ENCODE measurements at regions not wholly inside any gene's neighbourhood (a gene's known extent, or its start where the extent isn't known, plus 50 kb on each side); places are given as distances from the start of the nearest gene placed in this dataset.

DNA sequence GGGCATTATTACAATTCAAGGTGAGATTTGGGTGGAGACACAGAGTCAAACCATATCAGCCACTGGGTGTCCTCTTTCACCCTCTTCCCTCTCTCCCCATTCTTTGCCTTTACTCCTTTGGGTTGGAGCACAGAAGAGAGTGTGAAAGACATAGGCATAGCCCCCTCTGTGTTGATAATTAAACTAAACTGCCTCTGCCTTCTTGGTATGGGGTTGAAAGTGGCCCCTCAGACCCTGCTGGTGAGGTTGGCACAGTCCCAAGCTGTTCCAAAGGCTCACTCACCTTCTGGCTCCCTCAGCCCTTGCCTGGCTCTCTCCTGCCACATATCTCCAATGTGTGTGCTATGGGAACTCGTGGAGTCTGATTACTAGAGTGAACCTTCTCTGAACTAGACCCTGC, 210.6 kb upstream of the RXFP2 start:
- no peaks in the 10 kb centered on the region for H3K9me2 ChIP-seq (replicated peaks; ENCODE audit: low read depth, low read length)
- H3K36me3 ChIP-seq (ENCODE audit: insufficient read depth, low read length), result no peaks in the 10 kb centered on the region
- TF ChIP-seq CTCF (conservative IDR thresholded peaks at IDR 0.05; ENCODE audit: low read length) (no peak), EZH2phosphoT487 (IDR thresholded peaks at IDR 0.05; ENCODE audit: borderline replicate concordance) (no peak)
- H2AFZ ChIP-seq (ENCODE audit: low read length), result no peak overlapping the region
- no peaks in the 10 kb centered on the region for H4K20me1 ChIP-seq (ENCODE audit: insufficient read depth, low read length, poor library complexity, severe bottlenecking)
- no peaks in the 10 kb centered on the region for H3K4me1 ChIP-seq (ENCODE audit: insufficient read depth, low read length, poor library complexity, severe bottlenecking)
- H3K9me3 ChIP-seq (ENCODE audit: insufficient read depth, low read depth, low read length), result no peaks in the 10 kb centered on the region
- no peak overlapping the region for H3K4me3 ChIP-seq (ENCODE audit: low read length, poor library complexity, severe bottlenecking)
- no peaks in the 10 kb centered on the region for H3K79me2 ChIP-seq (ENCODE audit: insufficient read depth, low read length)
- H3K9ac ChIP-seq (ENCODE audit: low read depth, low read length, poor library complexity, severe bottlenecking), result no peak overlapping the region
- H3K4me2 ChIP-seq (ENCODE audit: low read depth, low read length, poor library complexity, severe bottlenecking), result no peak overlapping the region
- H3K27me3 ChIP-seq (ENCODE audit: insufficient read depth, low read length, poor library complexity, severe bottlenecking), result no peaks in the 10 kb centered on the region
- H3F3A ChIP-seq (ENCODE audit: low read depth), result no peaks in the 10 kb centered on the region

DNA sequence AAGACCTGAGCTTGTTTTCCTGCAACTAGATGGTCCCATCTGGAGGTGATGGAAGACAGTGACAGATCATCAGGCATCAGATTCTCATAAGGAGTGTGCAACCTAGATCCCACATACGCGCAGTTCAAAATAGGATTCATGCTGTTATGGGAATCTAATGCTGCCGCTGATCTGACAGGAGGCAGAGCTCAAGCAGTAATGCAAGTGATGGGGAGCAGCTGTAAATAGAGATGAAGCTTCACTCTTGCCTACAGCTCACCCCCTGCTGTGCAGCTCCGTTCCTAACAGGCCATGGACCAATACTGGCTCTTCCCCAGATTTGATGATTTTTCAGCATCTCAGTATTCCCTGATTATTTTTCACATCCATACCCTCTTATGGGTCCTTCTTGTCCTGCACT, 208.4 kb upstream of the RXFP2 start:
- no peak overlapping the region for H2AFZ ChIP-seq (ENCODE audit: low read length)
- no peaks in the 10 kb centered on the region for H4K20me1 ChIP-seq (ENCODE audit: insufficient read depth, low read length, poor library complexity, severe bottlenecking)
- TF ChIP-seq CTCF (conservative IDR thresholded peaks at IDR 0.05; ENCODE audit: low read length) (no peak), EZH2phosphoT487 (IDR thresholded peaks at IDR 0.05; ENCODE audit: borderline replicate concordance) (no peak)
- H3K4me2 ChIP-seq (ENCODE audit: low read depth, low read length, poor library complexity, severe bottlenecking), result no peak overlapping the region
- H3K79me2 ChIP-seq (ENCODE audit: insufficient read depth, low read length), result no peaks in the 10 kb centered on the region
- H3K36me3 ChIP-seq (ENCODE audit: insufficient read depth, low read length), result no peaks in the 10 kb centered on the region
- no peak overlapping the region for H3K9ac ChIP-seq (ENCODE audit: low read depth, low read length, poor library complexity, severe bottlenecking)
- H3K4me3 ChIP-seq (ENCODE audit: low read length, poor library complexity, severe bottlenecking), result no peak overlapping the region
- H3F3A ChIP-seq (ENCODE audit: low read depth), result no peaks in the 10 kb centered on the region
- peaks cover 4% of the 10 kb centered on the region for H3K4me1 ChIP-seq (ENCODE audit: insufficient read depth, low read length, poor library complexity, severe bottlenecking)
- no peaks in the 10 kb centered on the region for H3K27me3 ChIP-seq (ENCODE audit: insufficient read depth, low read length, poor library complexity, severe bottlenecking)
- no peaks in the 10 kb centered on the region for H3K9me3 ChIP-seq (ENCODE audit: insufficient read depth, low read depth, low read length)
- H3K9me2 ChIP-seq (replicated peaks; ENCODE audit: low read depth, low read length), result no peaks in the 10 kb centered on the region

GRCh38 chr13:31537052-31537451, 202.3 kb upstream of the RXFP2 start:
- H3F3A ChIP-seq (ENCODE audit: low read depth), result no peaks in the 10 kb centered on the region
- H3K79me2 ChIP-seq (ENCODE audit: insufficient read depth, low read length), result no peaks in the 10 kb centered on the region
- no peaks in the 10 kb centered on the region for H3K27me3 ChIP-seq (ENCODE audit: insufficient read depth, low read length, poor library complexity, severe bottlenecking)
- H3K4me2 ChIP-seq (ENCODE audit: low read depth, low read length, poor library complexity, severe bottlenecking), result no peak overlapping the region
- H3K4me3 ChIP-seq (ENCODE audit: low read length, poor library complexity, severe bottlenecking), result no peak overlapping the region
- no peaks in the 10 kb centered on the region for H4K20me1 ChIP-seq (ENCODE audit: insufficient read depth, low read length, poor library complexity, severe bottlenecking)
- TF ChIP-seq CTCF (conservative IDR thresholded peaks at IDR 0.05; ENCODE audit: low read length) (no peak), EZH2phosphoT487 (IDR thresholded peaks at IDR 0.05; ENCODE audit: borderline replicate concordance) (no peak)
- no peaks in the 10 kb centered on the region for H3K36me3 ChIP-seq (ENCODE audit: insufficient read depth, low read length)
- H3K9ac ChIP-seq (ENCODE audit: low read depth, low read length, poor library complexity, severe bottlenecking), result no peak overlapping the region
- no peaks in the 10 kb centered on the region for H3K9me3 ChIP-seq (ENCODE audit: insufficient read depth, low read depth, low read length)
- no peaks in the 10 kb centered on the region for H3K9me2 ChIP-seq (replicated peaks; ENCODE audit: low read depth, low read length)
- peaks cover 13% of the 10 kb centered on the region for H3K4me1 ChIP-seq (ENCODE audit: insufficient read depth, low read length, poor library complexity, severe bottlenecking)
- no peak overlapping the region for H2AFZ ChIP-seq (ENCODE audit: low read length)

Measured in Loucy (cell line).